ENCODE measurements at regions not wholly inside any gene's neighbourhood (a gene's known extent, or its start where the extent isn't known, plus 50 kb on each side); places are given as distances from the start of the nearest gene placed in this dataset.

GRCh38 chr2:156098506-156098905 lies 234.0 kb downstream of the NR4A2 start:
- no peak overlapping the region for H3K4me3 ChIP-seq (ENCODE audit: low read depth, low read length)

- no peak overlapping the region for H3K4me3 ChIP-seq (ENCODE audit: low read depth, low read length)
These were observed 243.9 kb downstream of the NR4A2 start for GRCh38 chr2:156088587-156088986.

GRCh38 chr2:156087875-156088274 lies 244.6 kb downstream of the NR4A2 start:
- H3K4me3 ChIP-seq (ENCODE audit: low read depth, low read length): no peak overlapping the region

- no peak overlapping the region for H3K4me3 ChIP-seq (ENCODE audit: low read depth, low read length)
These were observed 248.6 kb downstream of the NR4A2 start for GRCh38 chr2:156083763-156084493.

GRCh38 chr2:156079845-156080244 lies 252.7 kb downstream of the NR4A2 start:
- H3K4me3 ChIP-seq (ENCODE audit: low read depth, low read length): no peak overlapping the region

GRCh38 chr2:156077041-156077742 lies 255.3 kb downstream of the NR4A2 start:
- no peak overlapping the region for H3K4me3 ChIP-seq (ENCODE audit: low read depth, low read length)

GRCh38 chr2:156065912-156066311 lies 266.6 kb downstream of the NR4A2 start:
- no peak overlapping the region for H3K4me3 ChIP-seq (ENCODE audit: low read depth, low read length)

GRCh38 chr2:156064540-156064939 lies 268.0 kb downstream of the NR4A2 start:
- no peak overlapping the region for H3K4me3 ChIP-seq (ENCODE audit: low read depth, low read length)

- H3K4me3 ChIP-seq (ENCODE audit: low read depth, low read length): no peak overlapping the region
These were observed 274.9 kb downstream of the NR4A2 start for GRCh38 chr2:156057647-156058046.

GRCh38 chr2:156054983-156055382 lies 277.5 kb downstream of the NR4A2 start:
- H3K4me3 ChIP-seq (ENCODE audit: low read depth, low read length): no peak overlapping the region

- H3K4me3 ChIP-seq (ENCODE audit: low read depth, low read length): no peak overlapping the region
These were observed 285.6 kb downstream of the NR4A2 start for GRCh38 chr2:156046900-156047299.

- H3K4me3 ChIP-seq (ENCODE audit: low read depth, low read length): no peak overlapping the region
These were observed 289.6 kb downstream of the NR4A2 start for GRCh38 chr2:156042895-156043294.

GRCh38 chr2:156038021-156038420 lies 294.5 kb downstream of the NR4A2 start:
- H3K4me3 ChIP-seq (ENCODE audit: low read depth, low read length): no peak overlapping the region

- H3K4me3 ChIP-seq (ENCODE audit: low read depth, low read length): no peak overlapping the region
These were observed 295.0 kb downstream of the NR4A2 start for GRCh38 chr2:156037482-156037881.

- no peak overlapping the region for H3K4me3 ChIP-seq (ENCODE audit: low read depth, low read length)
These were observed 301.4 kb downstream of the NR4A2 start for GRCh38 chr2:156031121-156031520.

- H3K4me3 ChIP-seq (ENCODE audit: low read depth, low read length): no peak overlapping the region
These were observed 309.2 kb downstream of the NR4A2 start for GRCh38 chr2:156023229-156023869.

GRCh38 chr2:156021146-156022040 lies 311.1 kb downstream of the NR4A2 start:
- no peak overlapping the region for H3K4me3 ChIP-seq (ENCODE audit: low read depth, low read length)

GRCh38 chr2:156019341-156019740 lies 313.2 kb downstream of the NR4A2 start:
- H3K4me3 ChIP-seq (ENCODE audit: low read depth, low read length): no peak overlapping the region

- no peak overlapping the region for H3K4me3 ChIP-seq (ENCODE audit: low read depth, low read length)
These were observed 315.1 kb downstream of the NR4A2 start for GRCh38 chr2:156017341-156017885.

- no peak overlapping the region for H3K4me3 ChIP-seq (ENCODE audit: low read depth, low read length)
These were observed 323.2 kb downstream of the NR4A2 start for GRCh38 chr2:156009293-156009692.

Measured in iPS-11a (cell line).